ENCODE measurements at regions not wholly inside any gene's neighbourhood (a gene's known extent, or its start where the extent isn't known, plus 50 kb on each side); places are given as distances from the start of the nearest gene placed in this dataset.

- TF ChIP-seq, protein P1, sequence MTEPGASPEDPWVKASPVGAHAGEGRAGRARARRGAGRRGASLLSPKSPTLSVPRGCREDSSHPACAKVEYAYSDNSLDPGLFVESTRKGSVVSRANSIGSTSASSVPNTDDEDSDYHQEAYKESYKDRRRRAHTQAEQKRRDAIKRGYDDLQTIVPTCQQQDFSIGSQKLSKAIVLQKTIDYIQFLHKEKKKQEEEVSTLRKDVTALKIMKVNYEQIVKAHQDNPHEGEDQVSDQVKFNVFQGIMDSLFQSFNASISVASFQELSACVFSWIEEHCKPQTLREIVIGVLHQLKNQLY (CRISPR knock-in tag; conservative IDR thresholded peaks at IDR 0.05), result no peak
- TF ChIP-seq ZSCAN29 (IDR thresholded peaks at IDR 0.05) (no peak), STAG1 (CRISPR knock-in tag; IDR thresholded peaks at IDR 0.05; ENCODE audit: borderline replicate concordance) (no peak), RBM15 (IDR thresholded peaks at IDR 0.05; ENCODE audit: insufficient read depth, low read length) (no peak), ZNF589 (CRISPR knock-in tag; IDR thresholded peaks at IDR 0.05; ENCODE audit: low read depth) (peak; percentile 85), ZNF76 (CRISPR knock-in tag; IDR thresholded peaks at IDR 0.05; ENCODE audit: borderline replicate concordance) (no peak), ZNF668 (CRISPR knock-in tag; IDR thresholded peaks at IDR 0.05) (no peak), LCOR (CRISPR knock-in tag; IDR thresholded peaks at IDR 0.05) (no peak), HIVEP1 (CRISPR knock-in tag; IDR thresholded peaks at IDR 0.05) (no peak), GTF2B (IDR thresholded peaks at IDR 0.05; ENCODE audit: extremely low read depth, insufficient read length) (no peak), ZNF311 (CRISPR knock-in tag; IDR thresholded peaks at IDR 0.05) (no peak), MAFK (IDR thresholded peaks at IDR 0.05; ENCODE audit: low read length) (peak; percentile 36; the same call in 1 of the 2 replicates), DIDO1 (tag; IDR thresholded peaks at IDR 0.05; ENCODE audit: low read depth) (no peak), MLLT1 (IDR thresholded peaks at IDR 0.05) (no peak), SMARCA4 (IDR thresholded peaks at IDR 0.05) (0 out of 2 replicates have a peak, but pooled peaks have one; percentile 9), MTA2 (IDR thresholded peaks at IDR 0.05; ENCODE audit: low read depth) (no peak), CHCHD3 (CRISPR knock-in tag; IDR thresholded peaks at IDR 0.05) (no peak), ZNF830 (CRISPR knock-in tag; IDR thresholded peaks at IDR 0.05) (no peak), ZNF324 (CRISPR knock-in tag; IDR thresholded peaks at IDR 0.05) (no peak)
- TF ChIP-seq, protein P2, sequence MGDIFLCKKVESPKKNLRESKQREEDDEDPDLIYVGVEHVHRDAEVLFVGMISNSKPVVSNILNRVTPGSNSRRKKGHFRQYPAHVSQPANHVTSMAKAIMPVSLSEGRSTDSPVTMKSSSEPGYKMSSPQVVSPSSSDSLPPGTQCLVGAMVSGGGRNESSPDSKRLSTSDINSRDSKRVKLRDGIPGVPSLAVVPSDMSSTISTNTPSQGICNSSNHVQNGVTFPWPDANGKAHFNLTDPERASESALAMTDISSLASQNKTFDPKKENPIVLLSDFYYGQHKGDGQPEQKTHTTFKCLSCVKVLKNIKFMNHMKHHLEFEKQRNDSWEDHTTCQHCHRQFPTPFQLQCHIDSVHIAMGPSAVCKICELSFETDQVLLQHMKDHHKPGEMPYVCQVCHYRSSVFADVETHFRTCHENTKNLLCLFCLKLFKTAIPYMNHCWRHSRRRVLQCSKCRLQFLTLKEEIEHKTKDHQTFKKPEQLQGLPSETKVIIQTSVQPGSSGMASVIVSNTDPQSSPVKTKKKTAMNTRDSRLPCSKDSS (IDR thresholded peaks at IDR 0.05; ENCODE audit: low read depth, partially characterized antibody), result no peak
- TF ChIP-seq, protein P3, sequence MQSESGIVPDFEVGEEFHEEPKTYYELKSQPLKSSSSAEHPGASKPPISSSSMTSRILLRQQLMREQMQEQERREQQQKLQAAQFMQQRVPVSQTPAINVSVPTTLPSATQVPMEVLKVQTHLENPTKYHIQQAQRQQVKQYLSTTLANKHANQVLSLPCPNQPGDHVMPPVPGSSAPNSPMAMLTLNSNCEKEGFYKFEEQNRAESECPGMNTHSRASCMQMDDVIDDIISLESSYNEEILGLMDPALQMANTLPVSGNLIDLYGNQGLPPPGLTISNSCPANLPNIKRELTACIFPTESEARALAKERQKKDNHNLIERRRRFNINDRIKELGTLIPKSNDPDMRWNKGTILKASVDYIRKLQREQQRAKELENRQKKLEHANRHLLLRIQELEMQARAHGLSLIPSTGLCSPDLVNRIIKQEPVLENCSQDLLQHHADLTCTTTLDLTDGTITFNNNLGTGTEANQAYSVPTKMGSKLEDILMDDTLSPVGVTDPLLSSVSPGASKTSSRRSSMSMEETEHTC (IDR thresholded peaks at IDR 0.05), result peak; percentile 64; the same call in 1 of the 2 replicates
Measured at GRCh38 chr4:128468123-128468989, 180.7 kb upstream of the PGRMC2 start (continued).
